HG02571 (cell line): ENCODE measurements at regions not wholly inside any gene's neighbourhood (a gene's known extent, or its start where the extent isn't known, plus 50 kb on each side); places are given as distances from the start of the nearest gene placed in this dataset.
A peak's percentile ranks its signal among the peaks of the same experiment; 100 is the strongest.

Experiments
- ATAC-seq: cut with Tn5 transposase; IDR thresholded peaks from one replicate; pipeline ENCODE4 v1.9.1; 2021; ENCODE audit warnings: mild to moderate bottlenecking, moderate library complexity; ENCODE audit not compliant: unreplicated experiment

- ATAC-seq: no peak
These were observed 509.6 kb upstream of the FAM241A start for GRCh38 chr4:111635646-111636045.

GRCh38 chr4:111636961-111637585, 508.2 kb upstream of the FAM241A start:
- no peak for ATAC-seq

GRCh38 chr4:111639120-111639690, 506.0 kb upstream of the FAM241A start:
- ATAC-seq: no peak

- ATAC-seq: no peak
These were observed 505.4 kb upstream of the FAM241A start for GRCh38 chr4:111639876-111640275.

GRCh38 chr4:111641813-111642579, 503.3 kb upstream of the FAM241A start:
- ATAC-seq: peak; percentile 88

GRCh38 chr4:111648056-111648455, 497.2 kb upstream of the FAM241A start:
- no peak for ATAC-seq

- ATAC-seq: no peak
These were observed 495.9 kb upstream of the FAM241A start for GRCh38 chr4:111649308-111649707.

- ATAC-seq: no peak
These were observed 495.1 kb upstream of the FAM241A start for GRCh38 chr4:111650146-111650545.

GRCh38 chr4:111650674-111651086, 494.6 kb upstream of the FAM241A start:
- no peak for ATAC-seq

- ATAC-seq: no peak
These were observed 493.0 kb upstream of the FAM241A start for GRCh38 chr4:111652236-111652635.

- no peak for ATAC-seq
These were observed 492.3 kb upstream of the FAM241A start for GRCh38 chr4:111652986-111653385.

- no peak for ATAC-seq
These were observed 482.8 kb upstream of the FAM241A start for GRCh38 chr4:111662496-111662895.

- no peak for ATAC-seq
These were observed 480.8 kb upstream of the FAM241A start for GRCh38 chr4:111664308-111664945.

- ATAC-seq: no peak
These were observed 478.4 kb upstream of the FAM241A start for GRCh38 chr4:111666826-111667360.

GRCh38 chr4:111671756-111672155, 473.5 kb upstream of the FAM241A start:
- ATAC-seq: no peak

- no peak for ATAC-seq
These were observed 469.5 kb upstream of the FAM241A start for GRCh38 chr4:111675746-111676145.

GRCh38 chr4:111676533-111676932, 468.7 kb upstream of the FAM241A start:
- ATAC-seq: no peak

GRCh38 chr4:111678479-111678878, 466.8 kb upstream of the FAM241A start:
- ATAC-seq: no peak

GRCh38 chr4:111678908-111679307, 466.3 kb upstream of the FAM241A start:
- ATAC-seq: no peak

- ATAC-seq: no peak
These were observed 464.0 kb upstream of the FAM241A start for GRCh38 chr4:111681270-111681669.

GRCh38 chr4:111681751-111682150, 463.5 kb upstream of the FAM241A start:
- ATAC-seq: no peak
